ENCODE measurements at regions not wholly inside any gene's neighbourhood (a gene's known extent, or its start where the extent isn't known, plus 50 kb on each side); places are given as distances from the start of the nearest gene placed in this dataset.

- DNase-seq (ENCODE audit: low read depth): no peak
These were observed 382.1 kb downstream of the TLE4 start for GRCh38 chr9:79953908-79954307.

- no peak for DNase-seq (ENCODE audit: low read depth)
These were observed 380.6 kb downstream of the TLE4 start for GRCh38 chr9:79952401-79952800.

GRCh38 chr9:79946712-79947111, 374.9 kb downstream of the TLE4 start:
- no peak for DNase-seq (ENCODE audit: low read depth)

- no peak for DNase-seq (ENCODE audit: low read depth)
These were observed 373.7 kb downstream of the TLE4 start for GRCh38 chr9:79945495-79945894.

- no peak for DNase-seq (ENCODE audit: low read depth)
These were observed 373.3 kb downstream of the TLE4 start for GRCh38 chr9:79945016-79945415.

GRCh38 chr9:79940919-79941318, 369.2 kb downstream of the TLE4 start:
- DNase-seq (ENCODE audit: low read depth): no peak

GRCh38 chr9:79939819-79940218, 368.1 kb downstream of the TLE4 start:
- DNase-seq (ENCODE audit: low read depth): no peak

GRCh38 chr9:79936336-79936735, 364.6 kb downstream of the TLE4 start:
- no peak for DNase-seq (ENCODE audit: low read depth)

GRCh38 chr9:79929285-79929684, 357.5 kb downstream of the TLE4 start:
- no peak for DNase-seq (ENCODE audit: low read depth)

- DNase-seq (ENCODE audit: low read depth): no peak
These were observed 357.0 kb downstream of the TLE4 start for GRCh38 chr9:79928661-79929223.

- DNase-seq (ENCODE audit: low read depth): no peak
These were observed 353.6 kb downstream of the TLE4 start for GRCh38 chr9:79925326-79925725.

GRCh38 chr9:79924836-79925235, 353.1 kb downstream of the TLE4 start:
- no peak for DNase-seq (ENCODE audit: low read depth)

GRCh38 chr9:79917421-79917820, 345.7 kb downstream of the TLE4 start:
- DNase-seq (ENCODE audit: low read depth): no peak

GRCh38 chr9:79913867-79914266, 342.1 kb downstream of the TLE4 start:
- DNase-seq (ENCODE audit: low read depth): no peak

- peak; percentile 14 for DNase-seq (ENCODE audit: low read depth)
These were observed 340.7 kb downstream of the TLE4 start for GRCh38 chr9:79912318-79913070.

GRCh38 chr9:79911724-79912123, 340.0 kb downstream of the TLE4 start:
- DNase-seq (ENCODE audit: low read depth): no peak

GRCh38 chr9:79902825-79903600, 331.2 kb downstream of the TLE4 start:
- peak; percentile 6 for DNase-seq (ENCODE audit: low read depth)

- DNase-seq (ENCODE audit: low read depth): no peak
These were observed 329.0 kb downstream of the TLE4 start for GRCh38 chr9:79900754-79901153.

- peak; percentile 80 for DNase-seq (ENCODE audit: low read depth)
These were observed 324.7 kb downstream of the TLE4 start for GRCh38 chr9:79896390-79896980.

GRCh38 chr9:79895232-79895631, 323.5 kb downstream of the TLE4 start:
- peak; percentile 37 for DNase-seq (ENCODE audit: low read depth)

- no peak for DNase-seq (ENCODE audit: low read depth)
These were observed 317.6 kb downstream of the TLE4 start for GRCh38 chr9:79889369-79889768.

- no peak for DNase-seq (ENCODE audit: low read depth)
These were observed 313.5 kb downstream of the TLE4 start for GRCh38 chr9:79885093-79885857.

Measured in RPMI7951 (cell line).